OCI-LY7 (cell line): ENCODE measurements at regions not wholly inside any gene's neighbourhood (a gene's known extent, or its start where the extent isn't known, plus 50 kb on each side); places are given as distances from the start of the nearest gene placed in this dataset.

Source experiments
- BruUV-seq: library from RNA; stranded (reverse); fragments of 400-500 nt; replicated peaks from 2 replicates; lab custom pipeline; 2021; lab: Mats Ljungman, UMichigan
- CTCF ChIA-PET: fragments of 300-600 bp; sonication (Branson Sonifier 250); formaldehyde crosslinking; loops from one replicate; lab custom pipeline; 2022; ENCODE audit warnings: antibody characterized with exemption; ENCODE audit not compliant: unreplicated experiment; lab: Charles Lee
- POLR2A ChIA-PET: fragments of 300-600 bp; sonication (Branson Sonifier 250); formaldehyde crosslinking; loops from one replicate; lab custom pipeline; 2022; ENCODE audit warnings: antibody characterized with exemption; lab: Charles Lee
- DNase-seq: peaks from one replicate; pipeline ENCODE4 v3.0.0-alpha.2; 2015; ENCODE audit warnings: low spot score
- H2AFZ ChIP-seq: fragments of 200-600 bp; sonication (generic), shearing (Covaris generic); 2 replicates; pipeline ENCODE4 v1.6.1; 2014; ENCODE audit warnings: mild to moderate bottlenecking, antibody characterized with exemption, low read length, moderate library complexity
- H3K27ac ChIP-seq: fragments of 200-600 bp; sonication (generic); 2 replicates; pipeline ENCODE4 v1.5.1; 2014; ENCODE audit warnings: mixed run types, low read depth, mild to moderate bottlenecking, moderate library complexity, low read length, inconsistent platforms; ENCODE audit not compliant: poor library complexity, severe bottlenecking
- H3K36me3 ChIP-seq: fragments of 200-600 bp; sonication (generic); 2 replicates; pipeline ENCODE4 v1.6.1; 2014; ENCODE audit warnings: mild to moderate bottlenecking, antibody characterized with exemption, low read length, moderate library complexity, mixed read lengths; ENCODE audit not compliant: insufficient read depth
- H3K4me1 ChIP-seq: fragments of 200-600 bp; sonication (generic); 2 replicates; pipeline ENCODE4 v1.5.1; 2014; ENCODE audit warnings: mild to moderate bottlenecking, low read length; ENCODE audit not compliant: insufficient read depth, poor library complexity, severe bottlenecking
- H3K4me2 ChIP-seq: fragments of 200-600 bp; sonication (generic); 2 replicates; pipeline ENCODE4 v1.6.1; 2014; ENCODE audit warnings: mild to moderate bottlenecking, low read length
- H3K4me3 ChIP-seq: fragments of 200-600 bp; sonication (generic); 2 replicates; pipeline ENCODE4 v1.5.1; 2014; ENCODE audit warnings: mild to moderate bottlenecking, low read depth, low read length; ENCODE audit not compliant: poor library complexity, severe bottlenecking
- H3K79me2 ChIP-seq: fragments of 200-600 bp; sonication (generic); 2 replicates; pipeline ENCODE4 v1.6.1; 2016; ENCODE audit warnings: low read depth, mild to moderate bottlenecking, low read length, moderate library complexity, mixed read lengths; ENCODE audit not compliant: insufficient read depth
- H3K9me2 ChIP-seq: fragments of 200-600 bp; sonication (generic); 2 replicates; pipeline ENCODE4 v1.6.1; 2016; ENCODE audit warnings: mild to moderate bottlenecking, low read length, mixed read lengths; ENCODE audit not compliant: insufficient read depth
- H3K9me3 ChIP-seq: fragments of 200-600 bp; sonication (generic); 2 replicates; pipeline ENCODE4 v1.6.1; 2014; ENCODE audit warnings: mild to moderate bottlenecking, mixed run types, low read length, mixed read lengths
- H4K20me1 ChIP-seq: fragments of 200-600 bp; sonication (generic); 2 replicates; pipeline ENCODE4 v1.6.1; 2014; ENCODE audit warnings: mild to moderate bottlenecking, antibody characterized with exemption, low read length, moderate library complexity, mixed read lengths; ENCODE audit not compliant: insufficient read depth
- EZH2phosphoT487 ChIP-seq: fragments of 200-600 bp; sonication (generic); IDR thresholded peaks from 2 replicates; pipeline ENCODE4 v1.6.1; 2018; ENCODE audit warnings: low read depth, borderline replicate concordance, mild to moderate bottlenecking, mixed run types, antibody characterized with exemption, low read length, moderate library complexity, mixed read lengths
- intact Hi-C: fragments of 100-400 bp; cut with micrococcal nuclease; formaldehyde crosslinking; loops from one replicate; pipeline ENCODE4 v1.10.0; 2022; ENCODE audit not compliant: unreplicated experiment
- TF ChIP-seq, protein P1 (sequence below): fragments of 200-600 bp; sonication (generic); conservative IDR thresholded peaks from 2 replicates; pipeline ENCODE4 v1.5.1; 2014; ENCODE audit warnings: mild to moderate bottlenecking, antibody characterized with exemption, low read length, moderate library complexity, mixed read lengths

DNA sequence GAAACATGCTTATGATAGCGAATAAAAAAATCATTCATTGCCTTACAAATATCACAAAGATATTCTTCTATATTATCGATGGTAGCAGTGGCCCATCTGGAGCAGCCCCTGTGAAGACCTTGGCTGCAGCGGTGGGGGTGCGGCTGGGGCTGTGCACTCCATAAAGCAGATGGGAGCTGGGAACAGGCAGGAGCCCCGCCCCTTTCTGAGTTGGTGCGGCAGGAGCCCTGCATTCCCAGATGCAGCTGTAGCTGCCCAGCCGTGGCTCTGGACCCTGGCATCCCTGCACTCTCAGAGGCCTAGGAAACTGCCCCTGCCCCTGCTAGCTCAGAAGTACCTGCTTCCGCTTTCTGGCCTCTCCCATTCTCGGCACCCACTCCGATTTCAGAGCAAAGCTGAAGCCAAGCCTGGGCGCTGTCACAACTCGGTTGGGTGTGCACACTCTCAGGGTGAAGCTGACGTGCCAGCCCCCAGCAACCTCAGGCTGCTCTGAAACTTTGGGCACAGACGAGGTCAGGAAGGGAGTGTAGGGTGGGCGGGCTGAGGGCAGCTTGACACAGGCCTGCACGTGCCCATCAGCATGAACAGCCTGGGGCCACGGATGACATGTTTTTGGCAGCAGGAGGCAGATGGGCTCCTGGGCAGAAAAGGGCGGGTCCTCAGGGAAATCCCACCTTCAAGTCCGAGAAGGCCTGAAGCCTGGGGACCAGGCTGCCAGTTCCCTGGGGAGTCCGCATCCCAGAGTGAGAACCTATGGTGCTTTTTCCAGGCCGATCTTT, 1440.8 kb upstream of the ACO1 start:
- ChIA-PET POLR2A (no interaction called here), CTCF (no interaction called here)
- no peak overlapping the region for H3K27ac ChIP-seq
- no TSS peak for BruUV-seq
- TF ChIP-seq, protein P1, sequence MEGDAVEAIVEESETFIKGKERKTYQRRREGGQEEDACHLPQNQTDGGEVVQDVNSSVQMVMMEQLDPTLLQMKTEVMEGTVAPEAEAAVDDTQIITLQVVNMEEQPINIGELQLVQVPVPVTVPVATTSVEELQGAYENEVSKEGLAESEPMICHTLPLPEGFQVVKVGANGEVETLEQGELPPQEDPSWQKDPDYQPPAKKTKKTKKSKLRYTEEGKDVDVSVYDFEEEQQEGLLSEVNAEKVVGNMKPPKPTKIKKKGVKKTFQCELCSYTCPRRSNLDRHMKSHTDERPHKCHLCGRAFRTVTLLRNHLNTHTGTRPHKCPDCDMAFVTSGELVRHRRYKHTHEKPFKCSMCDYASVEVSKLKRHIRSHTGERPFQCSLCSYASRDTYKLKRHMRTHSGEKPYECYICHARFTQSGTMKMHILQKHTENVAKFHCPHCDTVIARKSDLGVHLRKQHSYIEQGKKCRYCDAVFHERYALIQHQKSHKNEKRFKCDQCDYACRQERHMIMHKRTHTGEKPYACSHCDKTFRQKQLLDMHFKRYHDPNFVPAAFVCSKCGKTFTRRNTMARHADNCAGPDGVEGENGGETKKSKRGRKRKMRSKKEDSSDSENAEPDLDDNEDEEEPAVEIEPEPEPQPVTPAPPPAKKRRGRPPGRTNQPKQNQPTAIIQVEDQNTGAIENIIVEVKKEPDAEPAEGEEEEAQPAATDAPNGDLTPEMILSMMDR = no peak
- no peak for TF ChIP-seq EZH2phosphoT487
- no peaks in the 10 kb centered on the region for H3K9me3 ChIP-seq
- no peak overlapping the region for H3K4me3 ChIP-seq
- H3K79me2 ChIP-seq = no peaks in the 10 kb centered on the region
- H3K9me2 ChIP-seq = no peaks in the 10 kb centered on the region
- intact Hi-C loops = no loop called here
- no peaks in the 10 kb centered on the region for H3K4me1 ChIP-seq
- no peaks in the 10 kb centered on the region for H3K36me3 ChIP-seq
- no peak overlapping the region for H2AFZ ChIP-seq
- DNase-seq = no peak
- H4K20me1 ChIP-seq = no peaks in the 10 kb centered on the region
- no peak overlapping the region for H3K4me2 ChIP-seq

DNA sequence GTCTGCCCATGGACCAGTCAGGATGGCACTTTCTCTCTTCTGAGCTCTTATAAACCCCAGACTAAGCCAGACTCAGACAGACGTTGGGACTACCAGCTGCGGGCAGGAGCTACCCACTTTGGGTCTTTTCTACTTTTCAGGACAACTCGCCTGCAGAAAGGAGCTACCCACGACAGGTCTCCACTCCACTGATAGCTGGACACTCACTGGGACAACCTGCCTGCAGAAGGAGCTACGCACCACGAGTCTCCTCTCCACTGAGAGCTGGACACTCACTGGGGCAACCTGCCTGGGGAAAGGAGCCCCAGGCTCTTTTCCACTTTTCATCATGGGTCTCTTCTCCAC, 1440.2 kb upstream of the ACO1 start:
- Histone ChIP-seq H3K4me3 (no peak overlapping the region), H2AFZ (no peak overlapping the region), H3K27ac (no peak overlapping the region), H3K79me2 (no peaks in the 10 kb centered on the region), H3K9me2 (no peaks in the 10 kb centered on the region), H3K4me1 (no peaks in the 10 kb centered on the region), H3K4me2 (no peak overlapping the region), H3K9me3 (no peaks in the 10 kb centered on the region), H4K20me1 (no peaks in the 10 kb centered on the region), H3K36me3 (no peaks in the 10 kb centered on the region)
- CTCF ChIA-PET = no interaction called here
- BruUV-seq = no TSS peak
- intact Hi-C loops = no loop called here
- POLR2A ChIA-PET = no interaction called here
- TF ChIP-seq, protein P1 = no peak
- no peak for TF ChIP-seq EZH2phosphoT487
- no peak for DNase-seq

DNA sequence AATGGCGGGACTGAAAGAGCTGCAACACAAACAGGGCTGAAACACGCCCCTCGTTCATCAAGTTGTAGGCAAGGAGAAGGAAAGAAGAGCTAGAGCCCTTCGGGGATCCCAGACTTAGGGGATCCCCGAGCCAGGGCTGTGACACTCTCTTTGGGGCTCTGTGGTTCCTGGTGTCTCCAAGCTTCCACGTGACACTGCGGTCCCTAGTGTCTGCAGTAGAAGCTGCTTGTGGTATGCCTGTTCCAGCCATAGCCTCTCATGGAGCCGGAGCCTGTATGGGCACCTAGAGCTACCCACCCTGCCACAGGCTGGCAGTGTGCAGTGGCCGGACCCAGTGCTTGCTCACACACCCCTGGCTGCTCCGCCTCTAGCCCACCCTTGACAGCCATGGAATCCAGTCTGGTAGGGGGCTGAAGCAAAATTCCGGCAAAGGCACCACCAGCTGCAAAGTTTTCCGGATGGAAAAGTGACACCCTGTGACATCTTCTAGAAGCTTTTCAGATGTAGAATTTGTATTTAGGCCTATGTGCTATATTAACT, 1439.6 kb upstream of the ACO1 start:
- TF ChIP-seq EZH2phosphoT487 = no peak
- TF ChIP-seq, protein P1 = no peak
- ChIA-PET POLR2A (no interaction called here), CTCF (no interaction called here)
- no peak overlapping the region for H3K4me3 ChIP-seq
- no peak overlapping the region for H2AFZ ChIP-seq
- H3K9me2 ChIP-seq = no peaks in the 10 kb centered on the region
- no peaks in the 10 kb centered on the region for H3K36me3 ChIP-seq
- no peak overlapping the region for H3K4me2 ChIP-seq
- H3K9me3 ChIP-seq = no peaks in the 10 kb centered on the region
- H3K4me1 ChIP-seq = no peaks in the 10 kb centered on the region
- BruUV-seq = no TSS peak
- H4K20me1 ChIP-seq = no peaks in the 10 kb centered on the region
- no peak for DNase-seq
- no peak overlapping the region for H3K27ac ChIP-seq
- intact Hi-C loops = no loop called here
- H3K79me2 ChIP-seq = no peaks in the 10 kb centered on the region
